Astrocyte of the spinal cord (primary cell): ENCODE measurements at regions not wholly inside any gene's neighbourhood (a gene's known extent, or its start where the extent isn't known, plus 50 kb on each side); places are given as distances from the start of the nearest gene placed in this dataset.

Source experiments
- DNase-seq: peaks from one replicate; pipeline ENCODE4 v3.0.0; 2011; ENCODE audit warnings: low read depth, low spot score
- H3K4me3 ChIP-seq: 2 replicates; pipeline ENCODE4 v1.5.1; 2011; ENCODE audit warnings: low read depth, mild to moderate bottlenecking, low read length, moderate library complexity
- CTCF ChIP-seq: IDR thresholded peaks from 2 replicates; pipeline ENCODE4 v1.5.1; 2012; ENCODE audit warnings: low read depth, mild to moderate bottlenecking, low read length, inconsistent platforms
- in situ Hi-C: cut with HindIII; loops from 2 replicates; pipeline ENCODE4 v1.10.0; 2017; ENCODE audit warnings: low sequenced_read_pairs

DNA sequence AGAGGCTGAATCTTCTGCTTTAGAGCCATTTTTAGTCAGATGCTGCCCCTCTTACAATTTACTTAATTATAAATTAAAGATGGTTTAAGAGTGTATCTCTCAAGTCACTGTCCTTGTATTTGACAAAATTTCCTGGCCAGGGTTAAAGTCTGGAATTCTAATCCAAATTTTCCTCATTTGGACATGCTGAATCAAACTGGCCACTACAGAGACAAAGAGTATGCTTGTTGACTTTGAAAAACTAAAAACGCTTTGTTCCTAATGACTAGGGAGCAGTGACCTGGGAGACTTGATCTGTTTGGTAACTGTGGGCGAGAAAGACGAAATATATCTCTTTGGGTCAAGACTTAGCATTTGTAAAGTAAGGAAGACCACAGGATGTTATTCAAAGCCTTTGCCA lies 303.2 kb downstream of the ZSWIM6 start:
- no peak overlapping the region for H3K4me3 ChIP-seq
- in situ Hi-C loops, result no loop called here
- TF ChIP-seq CTCF, result no peak
- no peak for DNase-seq

DNA sequence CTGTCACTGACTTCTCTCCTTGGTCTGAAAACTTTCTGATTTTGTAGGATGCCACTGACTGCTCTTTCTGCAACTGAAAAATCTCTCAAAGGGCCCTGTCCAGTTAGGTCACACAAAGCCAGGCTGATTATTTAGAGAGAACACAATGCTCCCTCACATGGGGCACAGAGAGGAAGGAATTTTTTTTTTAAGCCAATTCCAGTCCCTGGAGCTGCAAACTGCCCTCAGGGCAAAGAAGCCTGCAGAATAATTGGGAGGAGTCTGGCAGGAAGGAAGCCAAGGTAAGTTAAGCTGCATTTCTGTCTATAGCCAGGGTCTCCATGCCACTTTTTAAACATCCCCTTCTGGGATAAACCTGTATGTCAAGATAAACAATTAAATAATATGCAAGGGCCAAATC lies 305.5 kb downstream of the ZSWIM6 start:
- no peak overlapping the region for H3K4me3 ChIP-seq
- no peak for TF ChIP-seq CTCF
- DNase-seq, result no peak
- in situ Hi-C loops, result no loop called here

DNA sequence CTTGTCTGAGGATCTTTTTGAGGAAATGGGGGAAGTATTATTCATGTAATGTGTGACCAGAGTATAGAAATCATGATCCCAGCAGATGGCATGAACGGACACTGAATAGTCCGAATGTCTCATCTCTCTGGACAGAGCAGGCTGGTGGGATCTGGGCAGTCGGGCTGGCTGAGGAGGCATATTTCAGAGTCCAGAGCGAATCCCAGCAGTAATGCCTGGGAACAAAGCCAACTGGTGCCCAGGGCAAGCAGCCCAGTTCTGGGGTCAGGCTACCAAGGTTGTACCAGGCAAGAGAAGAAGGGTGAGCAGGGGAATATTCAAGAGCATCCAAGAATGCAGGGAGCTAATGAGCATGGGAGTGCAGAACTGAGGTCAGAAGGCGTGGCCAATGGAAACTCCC lies 306.4 kb downstream of the ZSWIM6 start:
- DNase-seq, result no peak
- in situ Hi-C loops, result no loop called here
- TF ChIP-seq CTCF, result no peak
- no peak overlapping the region for H3K4me3 ChIP-seq

GRCh38 chr5:61640179-61641021 lies 308.3 kb downstream of the ZSWIM6 start:
- no peak for TF ChIP-seq CTCF
- H3K4me3 ChIP-seq, result no peak overlapping the region
- in situ Hi-C loops, result no loop called here
- no peak for DNase-seq

DNA sequence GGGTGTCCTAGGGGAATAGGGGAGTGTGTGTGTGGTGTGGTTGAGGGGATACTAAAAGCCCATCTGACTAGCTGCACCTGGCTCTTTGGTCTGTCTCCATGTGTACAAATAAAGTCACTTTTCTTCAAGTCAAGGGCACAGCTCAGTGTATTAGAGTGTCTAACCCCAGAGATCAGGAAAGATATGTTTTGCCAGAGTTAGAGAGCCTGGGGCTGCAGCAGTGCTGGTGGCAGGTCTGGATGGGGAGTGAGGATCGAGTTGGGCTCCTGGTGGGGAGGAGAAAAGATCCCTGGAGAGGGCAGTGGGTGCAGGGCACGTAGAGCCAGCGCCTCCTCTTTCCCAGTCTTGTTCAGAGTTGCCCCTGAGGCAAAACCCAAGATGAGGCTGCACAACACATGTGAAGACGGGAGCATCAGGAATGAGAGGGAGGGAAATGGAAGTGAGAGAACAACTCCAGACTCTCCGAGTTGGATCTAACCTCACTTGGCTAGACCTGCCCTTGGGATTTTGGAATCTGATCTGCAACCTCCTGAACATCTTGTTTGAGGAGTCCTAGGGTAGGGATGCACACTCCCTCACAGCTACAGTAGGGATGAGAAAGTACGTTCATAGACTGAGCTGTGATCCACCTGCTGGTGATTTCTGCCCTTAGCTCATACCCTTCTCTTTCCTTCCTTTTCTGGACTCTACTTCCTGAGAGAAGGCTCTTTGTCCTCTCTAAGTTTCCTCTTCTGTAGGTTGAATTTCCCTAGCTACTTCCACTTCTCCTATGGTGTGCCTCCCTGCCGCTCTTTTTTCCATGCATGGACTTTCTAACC lies 309.9 kb downstream of the ZSWIM6 start:
- peak; percentile 21 for TF ChIP-seq CTCF
- H3K4me3 ChIP-seq, result no peak overlapping the region
- in situ Hi-C loops, result no loop called here
- DNase-seq, result no peak

- no peak overlapping the region for H3K4me3 ChIP-seq
- no peak for TF ChIP-seq CTCF
- DNase-seq, result no peak
- in situ Hi-C loops, result no loop called here
Observed at GRCh38 chr5:61647672-61648071, 315.6 kb downstream of the ZSWIM6 start.
